ENCODE measurements at regions not wholly inside any gene's neighbourhood (a gene's known extent, or its start where the extent isn't known, plus 50 kb on each side); places are given as distances from the start of the nearest gene placed in this dataset.

GRCh38 chr2:207328944-207329386 is 163.2 kb upstream of the KLF7 start:
- no peak for TF ChIP-seq FOXP2 (optimal IDR thresholded peaks at IDR 0.05; ENCODE audit: borderline replicate concordance, extremely low read depth, extremely low read length, insufficient read depth)
- TF ChIP-seq REST (IDR thresholded peaks at IDR 0.05; ENCODE audit: insufficient read depth in 1 of 2, low read depth in 2 of 2, low read length in 2 of 2) = no peak
- TF ChIP-seq SIN3A (IDR thresholded peaks at IDR 0.05; ENCODE audit: borderline replicate concordance, insufficient read depth, low read length) = no peak
- TF ChIP-seq POLR2AphosphoS5 (IDR thresholded peaks at IDR 0.05; ENCODE audit: low read depth, low read length) = no peak
- no peak for TF ChIP-seq TAF1 (IDR thresholded peaks at IDR 0.05; ENCODE audit: borderline replicate concordance, insufficient read depth, low read length)

GRCh38 chr2:207330912-207331311 is 165.2 kb upstream of the KLF7 start:
- TF ChIP-seq TAF1 (IDR thresholded peaks at IDR 0.05; ENCODE audit: borderline replicate concordance, insufficient read depth, low read length) = no peak
- TF ChIP-seq FOXP2 (optimal IDR thresholded peaks at IDR 0.05; ENCODE audit: borderline replicate concordance, extremely low read depth, extremely low read length, insufficient read depth) = no peak
- no peak for TF ChIP-seq SIN3A (IDR thresholded peaks at IDR 0.05; ENCODE audit: borderline replicate concordance, insufficient read depth, low read length)
- TF ChIP-seq POLR2AphosphoS5 (IDR thresholded peaks at IDR 0.05; ENCODE audit: low read depth, low read length) = no peak
- TF ChIP-seq REST (IDR thresholded peaks at IDR 0.05; ENCODE audit: insufficient read depth in 1 of 2, low read depth in 2 of 2, low read length in 2 of 2) = no peak

GRCh38 chr2:207331674-207332073 is 165.9 kb upstream of the KLF7 start:
- TF ChIP-seq TAF1 (IDR thresholded peaks at IDR 0.05; ENCODE audit: borderline replicate concordance, insufficient read depth, low read length) (no peak), POLR2AphosphoS5 (IDR thresholded peaks at IDR 0.05; ENCODE audit: low read depth, low read length) (no peak), SIN3A (IDR thresholded peaks at IDR 0.05; ENCODE audit: borderline replicate concordance, insufficient read depth, low read length) (no peak), REST (IDR thresholded peaks at IDR 0.05; ENCODE audit: insufficient read depth in 1 of 2, low read depth in 2 of 2, low read length in 2 of 2) (no peak), FOXP2 (optimal IDR thresholded peaks at IDR 0.05; ENCODE audit: borderline replicate concordance, extremely low read depth, extremely low read length, insufficient read depth) (no peak)

GRCh38 chr2:207332480-207333212 is 166.9 kb upstream of the KLF7 start:
- TF ChIP-seq FOXP2 (optimal IDR thresholded peaks at IDR 0.05; ENCODE audit: borderline replicate concordance, extremely low read depth, extremely low read length, insufficient read depth) = no peak
- TF ChIP-seq POLR2AphosphoS5 (IDR thresholded peaks at IDR 0.05; ENCODE audit: low read depth, low read length) = no peak

GRCh38 chr2:207333599-207334300 is 168.0 kb upstream of the KLF7 start:
- no peak for TF ChIP-seq SIN3A (IDR thresholded peaks at IDR 0.05; ENCODE audit: borderline replicate concordance, insufficient read depth, low read length)

GRCh38 chr2:207334301-207334623 is 168.5 kb upstream of the KLF7 start:
- TF ChIP-seq POLR2AphosphoS5 (IDR thresholded peaks at IDR 0.05; ENCODE audit: low read depth, low read length) = no peak
